ENCODE measurements at regions not wholly inside any gene's neighbourhood (a gene's known extent, or its start where the extent isn't known, plus 50 kb on each side); places are given as distances from the start of the nearest gene placed in this dataset.

DNA sequence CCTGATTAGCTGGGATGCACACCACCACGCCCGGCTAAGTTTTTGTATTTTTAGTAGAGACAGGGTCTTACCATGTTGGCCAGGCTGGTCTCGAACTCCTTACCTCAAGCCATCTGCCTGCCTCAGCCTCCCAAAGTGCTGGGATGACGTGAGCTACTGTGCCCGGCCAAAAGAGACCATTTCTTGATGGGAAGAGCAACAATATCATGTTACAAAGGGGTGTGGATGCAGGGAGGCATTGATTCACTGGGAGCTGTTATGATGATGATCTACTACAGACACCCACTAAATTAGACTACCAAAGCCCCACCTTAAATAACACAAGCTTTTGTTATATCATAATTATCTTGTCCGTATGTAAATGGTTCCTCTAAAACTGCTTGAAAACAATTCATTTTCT lies 81.4 kb upstream of the PSMD7 start:
- Histone ChIP-seq H2BK20ac (ENCODE audit: low read length) (no peak overlapping the region), H4K8ac (ENCODE audit: extremely low read depth, insufficient read depth, low read length) (no peak overlapping the region), H3K27me3 (replicated peaks in 1 of 4; ENCODE audit: control insufficient read depth in 3 of 4, extremely low read depth in 1 of 4, insufficient read depth in 3 of 4, low read length in 3 of 4) (no peaks in the 10 kb centered on the region), H4K91ac (replicated peaks; ENCODE audit: insufficient read length, low read length) (no peak overlapping the region), H3K27ac (ENCODE audit: low read depth, low read length) (no peak overlapping the region), H3K18ac (ENCODE audit: extremely low read depth, low read length) (no peak overlapping the region), H2AK5ac (ENCODE audit: low read depth, low read length) (no peak overlapping the region), H2BK120ac (replicated peaks; ENCODE audit: low read depth, low read length) (no peak overlapping the region), H3K4me3 (ENCODE audit: extremely low read depth in 1 of 4, insufficient read depth in 2 of 4, low read depth in 3 of 4, low read length in 4 of 4) (no peak overlapping the region), H2AFZ (ENCODE audit: low read length) (no peak overlapping the region), H3K36me3 (ENCODE audit: control insufficient read depth in 2 of 4, insufficient read depth in 4 of 4, low read length in 3 of 4) (no peaks in the 10 kb centered on the region), H2BK12ac (ENCODE audit: low read depth, low read length) (no peak overlapping the region), H3K4me1 (replicated peaks in 1 of 4; ENCODE audit: control insufficient read depth in 3 of 4, insufficient read depth in 4 of 4, low read length in 3 of 4) (no peaks in the 10 kb centered on the region), H4K5ac (ENCODE audit: insufficient read length, low read depth, low read length) (no peak overlapping the region), H2BK15ac (ENCODE audit: low read length) (no peak overlapping the region), H3K56ac (replicated peaks; ENCODE audit: insufficient read length, low read depth, low read length) (no peak overlapping the region), H3K4me2 (ENCODE audit: insufficient read depth in 1 of 2, low read depth in 2 of 2, low read length in 2 of 2) (no peak overlapping the region), H3K4ac (replicated peaks; ENCODE audit: insufficient read length, low read depth, low read length) (no peak overlapping the region), H3K79me1 (ENCODE audit: low read depth, low read length) (no peaks in the 10 kb centered on the region), H2BK5ac (ENCODE audit: low read depth, low read length) (no peak overlapping the region), H3K23ac (ENCODE audit: insufficient read length) (no peak overlapping the region), H4K20me1 (replicated peaks in 1 of 2; ENCODE audit: control insufficient read depth in 1 of 2, insufficient read depth in 2 of 2, low read length in 2 of 2) (no peaks in the 10 kb centered on the region), H3K9me3 (ENCODE audit: insufficient read depth in 2 of 2, low read depth in 1 of 2, low read length in 1 of 2) (no peaks in the 10 kb centered on the region), H3K9ac (replicated peaks in 1 of 4; ENCODE audit: extremely low read depth in 1 of 4, low read depth in 3 of 4, low read length in 3 of 4) (no peak overlapping the region), H3K79me2 (ENCODE audit: control insufficient read depth in 1 of 2, insufficient read depth in 2 of 2, low read length in 2 of 2) (no peaks in the 10 kb centered on the region), H3K23me2 (ENCODE audit: low read depth, low read length) (no peaks in the 10 kb centered on the region), H3K14ac (ENCODE audit: insufficient read length) (no peak overlapping the region)
- WGBS, 2 experiments (ENCODE audit: extremely low coverage in 1 of 2, insufficient coverage in 1 of 2, insufficient read length in 1 of 2, insufficient replicate concordance in 2 of 2, low coverage in 1 of 2, low lambda C conversion rate in 2 of 2, missing lambda C conversion rate in 1 of 2) = 83% methylated on average over 5 of the region's 6 CpGs; no CpG with 5 or more reads in 1 of the 2 experiments
- ChIA-PET CTCF (ENCODE audit: partially characterized antibody) (interaction anchor here (1.2 to 3.2 kb wide), 4 partner anchors 11 to 180 kb away, joined by 3 to 15 read pairs (median 3); no protein-coding TSS in a partner anchor), POLR2A (ENCODE audit: partially characterized antibody) (no interaction called here)
- DNase-seq (ENCODE audit: low read depth in 1 of 2, low spot score in 2 of 2) = no peak
- FAIRE-seq = no peak
- TF ChIP-seq CEBPB (IDR thresholded peaks at IDR 0.05; ENCODE audit: low read depth, low read length) = no peak
- no peak for TF ChIP-seq SIX5 (IDR thresholded peaks at IDR 0.05; ENCODE audit: low read depth, low read length)
- TF ChIP-seq CHD2 (IDR thresholded peaks at IDR 0.05; ENCODE audit: low read length) = no peak
- TF ChIP-seq EGR1 (IDR thresholded peaks at IDR 0.05; ENCODE audit: borderline replicate concordance, low read depth, low read length) = no peak
- no peak for TF ChIP-seq CBX5 (IDR thresholded peaks at IDR 0.05; ENCODE audit: low read depth, low read length)
- no peak for TF ChIP-seq CHD1 (IDR thresholded peaks at IDR 0.05; ENCODE audit: low read depth, low read length)

All from H1 (cell line).